RWPE2 (cell line): ENCODE measurements at regions not wholly inside any gene's neighbourhood (a gene's known extent, or its start where the extent isn't known, plus 50 kb on each side); places are given as distances from the start of the nearest gene placed in this dataset.

Experiments
- ATAC-seq: fragments of 200-7000 bp; cut with Tn5 transposase; 3 replicates; pipeline ENCODE4 v1.9.1; 2021; ENCODE audit warnings: low read depth
- DNase-seq: peaks from one replicate; pipeline ENCODE4 v3.0.0-alpha.2; 2020; ENCODE audit warnings: low spot score
- H3K27ac ChIP-seq: fragments of 450-650 bp; 2 replicates; pipeline ENCODE4 v1.5.1; 2017; ENCODE audit warnings: mild to moderate bottlenecking; ENCODE audit not compliant: poor library complexity, severe bottlenecking
- H3K27me3 ChIP-seq: fragments of 250-450 bp; sonication (Bioruptor Pico); 2 replicates; pipeline ENCODE4 v1.5.1; 2021; ENCODE audit warnings: mild to moderate bottlenecking, moderate library complexity; ENCODE audit not compliant: insufficient read depth, poor library complexity, severe bottlenecking
- H3K36me3 ChIP-seq: fragments of 250-450 bp; sonication (Bioruptor Pico); 2 replicates; pipeline ENCODE4 v1.5.1; 2020; ENCODE audit warnings: low read depth, mild to moderate bottlenecking, moderate library complexity
- H3K4me1 ChIP-seq: fragments of 250-450 bp; sonication (Bioruptor Pico); 2 replicates; pipeline ENCODE4 v1.5.1; 2021; ENCODE audit warnings: mild to moderate bottlenecking, moderate library complexity; ENCODE audit not compliant: insufficient read depth, poor library complexity, severe bottlenecking
- H3K4me3 ChIP-seq: fragments of 250-450 bp; sonication (Bioruptor Pico); 2 replicates; pipeline ENCODE4 v1.5.1; 2021; ENCODE audit warnings: mild to moderate bottlenecking, moderate library complexity; ENCODE audit not compliant: severe bottlenecking
- H3K9me3 ChIP-seq: fragments of 250-450 bp; sonication (Bioruptor Pico); 2 replicates; pipeline ENCODE4 v1.5.1; 2021; ENCODE audit warnings: mild to moderate bottlenecking, moderate library complexity; ENCODE audit not compliant: severe bottlenecking
- TF ChIP-seq, protein P1 (sequence below): fragments of 450-650 bp; IDR thresholded peaks from one replicate; pipeline ENCODE4 v1.5.1; 2017; ENCODE audit warnings: mild to moderate bottlenecking, moderate library complexity; ENCODE audit not compliant: poor library complexity, severe bottlenecking

GRCh38 chr2:100660851-100661584 is 98.2 kb downstream of the PDCL3 start:
- no peak overlapping the region for H3K27ac ChIP-seq
- no peaks in the 10 kb centered on the region for H3K4me1 ChIP-seq
- TF ChIP-seq, protein P1, sequence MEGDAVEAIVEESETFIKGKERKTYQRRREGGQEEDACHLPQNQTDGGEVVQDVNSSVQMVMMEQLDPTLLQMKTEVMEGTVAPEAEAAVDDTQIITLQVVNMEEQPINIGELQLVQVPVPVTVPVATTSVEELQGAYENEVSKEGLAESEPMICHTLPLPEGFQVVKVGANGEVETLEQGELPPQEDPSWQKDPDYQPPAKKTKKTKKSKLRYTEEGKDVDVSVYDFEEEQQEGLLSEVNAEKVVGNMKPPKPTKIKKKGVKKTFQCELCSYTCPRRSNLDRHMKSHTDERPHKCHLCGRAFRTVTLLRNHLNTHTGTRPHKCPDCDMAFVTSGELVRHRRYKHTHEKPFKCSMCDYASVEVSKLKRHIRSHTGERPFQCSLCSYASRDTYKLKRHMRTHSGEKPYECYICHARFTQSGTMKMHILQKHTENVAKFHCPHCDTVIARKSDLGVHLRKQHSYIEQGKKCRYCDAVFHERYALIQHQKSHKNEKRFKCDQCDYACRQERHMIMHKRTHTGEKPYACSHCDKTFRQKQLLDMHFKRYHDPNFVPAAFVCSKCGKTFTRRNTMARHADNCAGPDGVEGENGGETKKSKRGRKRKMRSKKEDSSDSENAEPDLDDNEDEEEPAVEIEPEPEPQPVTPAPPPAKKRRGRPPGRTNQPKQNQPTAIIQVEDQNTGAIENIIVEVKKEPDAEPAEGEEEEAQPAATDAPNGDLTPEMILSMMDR: no peak
- ATAC-seq (no peak), DNase-seq (no peak)
- no peaks in the 10 kb centered on the region for H3K27me3 ChIP-seq
- no peak overlapping the region for H3K4me3 ChIP-seq
- H3K9me3 ChIP-seq: no peaks in the 10 kb centered on the region
- no peaks in the 10 kb centered on the region for H3K36me3 ChIP-seq

- no peak overlapping the region for H3K27ac ChIP-seq
- H3K4me1 ChIP-seq: no peaks in the 10 kb centered on the region
- H3K9me3 ChIP-seq: no peaks in the 10 kb centered on the region
- TF ChIP-seq, protein P1: no peak
- no peak for DNase-seq
- H3K4me3 ChIP-seq: no peak overlapping the region
- ATAC-seq: no peak
- H3K27me3 ChIP-seq: no peaks in the 10 kb centered on the region
- H3K36me3 ChIP-seq: no peaks in the 10 kb centered on the region
Measured at GRCh38 chr2:100662866-100663265, 100.1 kb downstream of the PDCL3 start.

DNA sequence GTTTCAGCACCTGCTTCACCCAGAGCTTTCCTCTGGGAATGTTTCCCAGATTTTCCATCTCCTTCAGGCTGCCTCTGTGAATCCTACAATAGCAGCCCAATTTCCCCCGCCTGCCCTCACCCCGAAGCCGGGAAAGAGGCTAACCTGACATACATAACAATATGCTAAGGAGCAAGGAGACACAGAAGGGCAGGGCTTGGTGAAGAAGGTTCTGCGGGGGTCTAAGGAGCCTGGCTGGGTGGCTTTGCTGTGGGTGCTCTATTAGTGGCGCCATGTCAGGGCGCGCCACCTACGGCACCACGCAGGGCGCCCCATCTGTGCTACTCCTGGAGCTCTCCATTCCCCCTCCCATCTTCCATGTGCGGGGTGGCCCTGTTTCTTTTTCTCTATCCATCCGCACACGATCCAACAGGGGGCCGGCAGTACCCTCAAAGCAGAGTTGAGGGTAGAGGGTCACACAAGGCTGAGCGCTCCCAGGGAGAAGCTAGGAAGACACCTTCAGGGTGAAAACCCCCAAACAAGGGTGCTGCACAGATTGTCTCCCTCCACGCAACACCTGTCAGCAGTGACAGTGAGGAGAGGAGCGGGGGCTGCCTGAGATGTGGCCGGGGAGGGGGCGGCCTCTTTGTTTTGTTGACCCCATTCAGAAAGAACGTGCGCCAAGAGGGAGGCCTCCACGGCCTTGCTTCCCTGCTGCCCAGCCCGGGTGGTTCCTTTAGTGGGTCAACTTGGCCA is 101.4 kb downstream of the PDCL3 start:
- ATAC-seq (no peak), DNase-seq (no peak)
- Histone ChIP-seq H3K27ac (no peak overlapping the region), H3K9me3 (no peaks in the 10 kb centered on the region), H3K36me3 (no peaks in the 10 kb centered on the region), H3K4me3 (no peak overlapping the region), H3K27me3 (no peaks in the 10 kb centered on the region), H3K4me1 (no peaks in the 10 kb centered on the region)
- TF ChIP-seq, protein P1: no peak

- ATAC-seq (no peak), DNase-seq (no peak)
- H3K27me3 ChIP-seq: no peaks in the 10 kb centered on the region
- TF ChIP-seq, protein P1: no peak
- H3K4me3 ChIP-seq: no peak overlapping the region
- H3K27ac ChIP-seq: no peak overlapping the region
- no peaks in the 10 kb centered on the region for H3K4me1 ChIP-seq
- H3K9me3 ChIP-seq: no peaks in the 10 kb centered on the region
- no peaks in the 10 kb centered on the region for H3K36me3 ChIP-seq
Measured at GRCh38 chr2:100664756-100665101, 101.9 kb downstream of the PDCL3 start.

- Histone ChIP-seq H3K36me3 (no peaks in the 10 kb centered on the region), H3K4me3 (no peak overlapping the region), H3K27me3 (no peaks in the 10 kb centered on the region), H3K4me1 (no peaks in the 10 kb centered on the region), H3K27ac (no peak overlapping the region), H3K9me3 (no peaks in the 10 kb centered on the region)
- TF ChIP-seq, protein P1: no peak
- no peak for ATAC-seq
- no peak for DNase-seq
Measured at GRCh38 chr2:100666996-100667395, 104.2 kb downstream of the PDCL3 start.
